GM23248 (cell line): ENCODE measurements at regions not wholly inside any gene's neighbourhood (a gene's known extent, or its start where the extent isn't known, plus 50 kb on each side); places are given as distances from the start of the nearest gene placed in this dataset.
"Not testable (repeated sequence)": the region's sequence is repeated elsewhere in the genome, so short reads cannot be mapped to it uniquely, and the experiment has no call there.

Experiments used
- DNase-seq: peaks from one replicate; pipeline ENCODE4 v3.0.0-alpha.2; 2015
- H2AFZ ChIP-seq: fragments of 200-600 bp; sonication (generic); 2 replicates; pipeline ENCODE4 v1.6.1; 2016; ENCODE audit warnings: antibody characterized with exemption
- H3F3A ChIP-seq: fragments of 200-600 bp; sonication (generic); 2 replicates; pipeline ENCODE4 v1.6.1; 2016; ENCODE audit warnings: mild to moderate bottlenecking, antibody characterized with exemption, mixed run types; ENCODE audit not compliant: insufficient read depth
- H3K27ac ChIP-seq: fragments of 200-600 bp; sonication (generic); 2 replicates; pipeline ENCODE4 v1.5.1; 2016; ENCODE audit warnings: mild to moderate bottlenecking
- H3K27me3 ChIP-seq: fragments of 200-600 bp; sonication (generic); replicated peaks from 2 replicates; pipeline ENCODE4 v1.6.1; 2016; ENCODE audit warnings: mild to moderate bottlenecking; ENCODE audit not compliant: insufficient read depth
- H3K36me3 ChIP-seq: fragments of 200-600 bp; sonication (generic); 2 replicates; pipeline ENCODE4 v1.6.1; 2016; ENCODE audit warnings: low read depth, mild to moderate bottlenecking
- H3K4me1 ChIP-seq: fragments of 200-600 bp; sonication (generic); 2 replicates; pipeline ENCODE4 v1.6.1; 2016; ENCODE audit warnings: mild to moderate bottlenecking; ENCODE audit not compliant: insufficient read depth
- H3K4me2 ChIP-seq: fragments of 200-600 bp; sonication (generic); one replicate; pipeline ENCODE4 v1.6.1; 2016; ENCODE audit warnings: mild to moderate bottlenecking; ENCODE audit not compliant: unreplicated experiment
- H3K4me3 ChIP-seq: fragments of 200-600 bp; sonication (generic); 2 replicates; pipeline ENCODE4 v1.5.1; 2016; ENCODE audit warnings: mild to moderate bottlenecking
- H3K79me2 ChIP-seq: fragments of 200-600 bp; sonication (generic); 2 replicates; pipeline ENCODE4 v1.6.1; 2016; ENCODE audit warnings: mild to moderate bottlenecking; ENCODE audit not compliant: insufficient read depth
- H3K9ac ChIP-seq: fragments of 200-600 bp; sonication (generic); 2 replicates; pipeline ENCODE4 v1.6.1; 2016; ENCODE audit warnings: mild to moderate bottlenecking
- H3K9me2 ChIP-seq: fragments of 200-600 bp; sonication (generic); 2 replicates; pipeline ENCODE4 v1.6.1; 2016; ENCODE audit warnings: mixed run types, mild to moderate bottlenecking, moderate library complexity; ENCODE audit not compliant: insufficient read depth
- H3K9me3 ChIP-seq: fragments of 200-600 bp; sonication (generic); one replicate; pipeline ENCODE4 v1.6.1; 2017; ENCODE audit warnings: low read depth
- H4K20me1 ChIP-seq: fragments of 200-600 bp; sonication (generic); 2 replicates; pipeline ENCODE4 v1.6.0; 2016; ENCODE audit not compliant: insufficient read depth
- EZH2 ChIP-seq: fragments of 200-600 bp; sonication (generic); IDR thresholded peaks from 2 replicates; pipeline ENCODE4 v1.6.1; 2018; ENCODE audit warnings: antibody characterized with exemption, mild to moderate bottlenecking; ENCODE audit not compliant: insufficient read depth, poor library complexity, severe bottlenecking
- EZH2phosphoT487 ChIP-seq: fragments of 200-600 bp; sonication (generic); IDR thresholded peaks from 2 replicates; pipeline ENCODE4 v1.6.1; 2018; ENCODE audit warnings: antibody characterized with exemption, moderate library complexity, mild to moderate bottlenecking, low read depth; ENCODE audit not compliant: insufficient read depth
- WGBS, 2 experiments: methylation state at CpG; one replicate each; pipeline ENCODE4 v1.1.6; 2015 to 2017; ENCODE audit warnings: low lambda C conversion rate in 2 of 2, low coverage in 1 of 2; ENCODE audit errors: missing lambda C conversion rate in 2 of 2; 5-methylcytosine and 5-hydroxymethylcytosine counted together
- in situ Hi-C: fragments of 300-500 bp; cut with MboI; formaldehyde crosslinking; loops from 2 replicates; pipeline ENCODE4 v1.15.0; 2020

- Histone ChIP-seq H4K20me1 (no peaks in the 10 kb centered on the region), H3K79me2 (no peaks in the 10 kb centered on the region), H3K4me2 (no peak overlapping the region), H3K27me3 (no peaks in the 10 kb centered on the region), H3K4me1 (no peaks in the 10 kb centered on the region), H3K9me3 (no peaks in the 10 kb centered on the region), H3F3A (no peaks in the 10 kb centered on the region), H2AFZ (no peak overlapping the region), H3K36me3 (no peaks in the 10 kb centered on the region), H3K9ac (no peak overlapping the region), H3K27ac (no peak overlapping the region), H3K4me3 (no peak overlapping the region), H3K9me2 (no peaks in the 10 kb centered on the region)
- TF ChIP-seq EZH2 (no peak), EZH2phosphoT487 (no peak)
- no peak for DNase-seq
- in situ Hi-C loops, result no loop called here
Measured at GRCh38 chr3:189014526-189014925, 157.2 kb upstream of the TPRG1 start.

- H3K27ac ChIP-seq, H3K9me3 ChIP-seq, in situ Hi-C loops, H3K4me1 ChIP-seq, DNase-seq, H3K4me3 ChIP-seq, H3K27me3 ChIP-seq, H3K36me3 ChIP-seq, H3K9ac ChIP-seq, H3F3A ChIP-seq, H3K4me2 ChIP-seq, H3K9me2 ChIP-seq, H4K20me1 ChIP-seq, H2AFZ ChIP-seq, H3K79me2 ChIP-seq: not testable (repeated sequence)
- 77 to 84% methylated on average over 30 to 37 of the region's 39 CpGs for WGBS, 2 experiments
Measured at GRCh38 chr3:189022576-189023466, 148.9 kb upstream of the TPRG1 start.

- Histone ChIP-seq H3K27ac (no peak overlapping the region), H3K9me3 (no peaks in the 10 kb centered on the region), H2AFZ (no peak overlapping the region), H3K4me2 (no peak overlapping the region), H3K9me2 (no peaks in the 10 kb centered on the region), H3K36me3 (no peaks in the 10 kb centered on the region), H3K27me3 (no peaks in the 10 kb centered on the region), H4K20me1 (no peaks in the 10 kb centered on the region), H3F3A (no peaks in the 10 kb centered on the region), H3K4me1 (no peaks in the 10 kb centered on the region), H3K4me3 (no peak overlapping the region), H3K79me2 (no peaks in the 10 kb centered on the region), H3K9ac (no peak overlapping the region)
- DNase-seq, result no peak
- WGBS, 2 experiments, result 76 to 77% methylated on average over 2 of the region's 2 CpGs
- no peak for TF ChIP-seq EZH2
- TF ChIP-seq EZH2phosphoT487, result no peak
- in situ Hi-C loops, result no loop called here
Measured at GRCh38 chr3:189025866-189026265, 145.9 kb upstream of the TPRG1 start.

DNA sequence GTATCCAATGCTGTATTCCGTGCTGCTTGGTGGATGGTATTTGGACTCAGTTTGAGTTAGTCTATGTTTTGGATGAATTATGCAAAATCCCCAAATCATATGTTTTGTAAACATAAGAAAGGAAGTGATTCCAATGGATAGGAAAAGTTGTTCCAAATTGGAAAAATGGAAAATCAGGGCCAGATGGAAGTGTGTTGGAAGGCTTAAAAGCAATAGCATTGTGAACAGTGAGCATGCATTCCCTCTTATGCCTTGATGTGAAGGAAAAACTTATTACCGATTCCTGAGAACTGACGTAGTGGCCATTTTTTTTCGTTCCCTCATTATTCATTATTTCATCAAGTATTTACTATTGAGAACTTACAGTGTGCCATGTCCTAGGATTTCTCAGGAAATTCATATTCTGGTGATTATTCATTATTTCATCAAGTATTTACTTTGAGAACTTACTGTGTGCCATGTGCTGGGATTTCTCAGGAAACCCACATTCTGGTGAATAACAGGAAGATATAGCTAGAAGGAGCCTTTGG, 144.1 kb upstream of the TPRG1 start:
- Histone ChIP-seq H3K27ac (no peak overlapping the region), H3K79me2 (no peaks in the 10 kb centered on the region), H4K20me1 (no peaks in the 10 kb centered on the region), H3K4me3 (no peak overlapping the region), H3K4me1 (no peaks in the 10 kb centered on the region), H3K27me3 (no peaks in the 10 kb centered on the region), H3K9me2 (no peaks in the 10 kb centered on the region), H3K9me3 (no peaks in the 10 kb centered on the region), H2AFZ (no peak overlapping the region), H3F3A (no peaks in the 10 kb centered on the region), H3K9ac (no peak overlapping the region), H3K4me2 (no peak overlapping the region), H3K36me3 (no peaks in the 10 kb centered on the region)
- TF ChIP-seq EZH2 (no peak), EZH2phosphoT487 (no peak)
- no peak for DNase-seq
- 24 to 27% methylated on average over 4 of the region's 4 CpGs for WGBS, 2 experiments
- in situ Hi-C loops, result no loop called here
